ENCODE measurements at regions not wholly inside any gene's neighbourhood (a gene's known extent, or its start where the extent isn't known, plus 50 kb on each side); places are given as distances from the start of the nearest gene placed in this dataset.
A peak's percentile ranks its signal among the peaks of the same experiment; 100 is the strongest.
"Not testable (repeated sequence)": the region's sequence is repeated elsewhere in the genome, so short reads cannot be mapped to it uniquely, and the experiment has no call there.

- no peak for DNase-seq
Observed at GRCh38 chr16:72590151-72590937, 418.4 kb upstream of the PMFBP1 start.

- DNase-seq, result no peak
Observed at GRCh38 chr16:72588551-72588950, 416.6 kb upstream of the PMFBP1 start.

- DNase-seq, result not testable (repeated sequence)
Observed at GRCh38 chr16:72578061-72578460, 406.1 kb upstream of the PMFBP1 start.

- no peak for DNase-seq
Observed at GRCh38 chr16:72576189-72576588, 404.2 kb upstream of the PMFBP1 start.

- no peak for DNase-seq
Observed at GRCh38 chr16:72569677-72570076, 397.7 kb upstream of the PMFBP1 start.

GRCh38 chr16:72568502-72568901 is 396.5 kb upstream of the PMFBP1 start:
- peak; percentile 4 for DNase-seq

- no peak for DNase-seq
Observed at GRCh38 chr16:72566174-72566573, 394.2 kb upstream of the PMFBP1 start.

- no peak for DNase-seq
Observed at GRCh38 chr16:72565106-72565505, 393.2 kb upstream of the PMFBP1 start.

- no peak for DNase-seq
Observed at GRCh38 chr16:72560617-72561016, 388.7 kb upstream of the PMFBP1 start.

- no peak for DNase-seq
Observed at GRCh38 chr16:72558501-72558900, 386.5 kb upstream of the PMFBP1 start.

- DNase-seq, result no peak
Observed at GRCh38 chr16:72554935-72555334, 383.0 kb upstream of the PMFBP1 start.

GRCh38 chr16:72552654-72553053 is 380.7 kb upstream of the PMFBP1 start:
- no peak for DNase-seq

- DNase-seq, result no peak
Observed at GRCh38 chr16:72551649-72552048, 379.7 kb upstream of the PMFBP1 start.

- DNase-seq, result no peak
Observed at GRCh38 chr16:72549878-72550277, 377.9 kb upstream of the PMFBP1 start.

- DNase-seq, result no peak
Observed at GRCh38 chr16:72542102-72542501, 370.1 kb upstream of the PMFBP1 start.

GRCh38 chr16:72537664-72538063 is 365.7 kb upstream of the PMFBP1 start:
- no peak for DNase-seq

- no peak for DNase-seq
Observed at GRCh38 chr16:72536723-72537435, 364.9 kb upstream of the PMFBP1 start.

GRCh38 chr16:72532906-72533410 is 361.0 kb upstream of the PMFBP1 start:
- no peak for DNase-seq

- no peak for DNase-seq
Observed at GRCh38 chr16:72530434-72530833, 358.5 kb upstream of the PMFBP1 start.

- DNase-seq, result no peak
Observed at GRCh38 chr16:72523087-72523486, 351.1 kb upstream of the PMFBP1 start.

- DNase-seq, result no peak
Observed at GRCh38 chr16:72517154-72517553, 345.2 kb upstream of the PMFBP1 start.

GRCh38 chr16:72511171-72511570 is 339.2 kb upstream of the PMFBP1 start:
- DNase-seq, result no peak

- DNase-seq, result no peak
Observed at GRCh38 chr16:72508191-72508590, 336.2 kb upstream of the PMFBP1 start.

- no peak for DNase-seq
Observed at GRCh38 chr16:72502594-72503005, 330.6 kb upstream of the PMFBP1 start.
